ENCODE measurements at regions not wholly inside any gene's neighbourhood (a gene's known extent, or its start where the extent isn't known, plus 50 kb on each side); places are given as distances from the start of the nearest gene placed in this dataset.

GRCh38 chr1:68615312-68615711, 118.4 kb upstream of the DEPDC1 start:
- Histone ChIP-seq H3K4me3 (ENCODE audit: low read depth, low read length, poor library complexity, severe bottlenecking) (no peak overlapping the region), H3F3A (ENCODE audit: insufficient read depth, low read length) (no peaks in the 10 kb centered on the region), H3K36me3 (ENCODE audit: insufficient read depth, low read length) (no peaks in the 10 kb centered on the region), H3K9me2 (ENCODE audit: low read depth, low read length) (no peaks in the 10 kb centered on the region), H3K4me2 (ENCODE audit: low read length) (no peak overlapping the region), H3K27me3 (ENCODE audit: insufficient read depth, low read length) (no peaks in the 10 kb centered on the region), H3K79me2 (ENCODE audit: insufficient read depth, low read length) (no peaks in the 10 kb centered on the region), H3K9ac (ENCODE audit: low read length) (no peak overlapping the region), H2AFZ (ENCODE audit: low read length) (no peak overlapping the region), H3K4me1 (ENCODE audit: insufficient read depth, low read length, severe bottlenecking) (no peaks in the 10 kb centered on the region), H3K9me3 (ENCODE audit: low read length) (no peaks in the 10 kb centered on the region), H4K20me1 (ENCODE audit: insufficient read depth, low read length) (no peaks in the 10 kb centered on the region), H3K27ac (ENCODE audit: low read depth, low read length, poor library complexity, severe bottlenecking) (no peak overlapping the region)
- TF ChIP-seq EZH2 (IDR thresholded peaks at IDR 0.05; ENCODE audit: borderline replicate concordance, low read length) = no peak
- no peak for TF ChIP-seq CTCF (IDR thresholded peaks at IDR 0.05; ENCODE audit: low read length)

- TF ChIP-seq CTCF (IDR thresholded peaks at IDR 0.05; ENCODE audit: low read length) (no peak), EZH2 (IDR thresholded peaks at IDR 0.05; ENCODE audit: borderline replicate concordance, low read length) (no peak)
- no peak overlapping the region for H3K4me3 ChIP-seq (ENCODE audit: low read depth, low read length, poor library complexity, severe bottlenecking)
- no peaks in the 10 kb centered on the region for H3F3A ChIP-seq (ENCODE audit: insufficient read depth, low read length)
- no peak overlapping the region for H3K27ac ChIP-seq (ENCODE audit: low read depth, low read length, poor library complexity, severe bottlenecking)
- H4K20me1 ChIP-seq (ENCODE audit: insufficient read depth, low read length) = no peaks in the 10 kb centered on the region
- 0 out of 2 replicates have a peak, but pooled peaks cover 5% of the 10 kb centered on the region for H3K9me3 ChIP-seq (ENCODE audit: low read length)
- no peaks in the 10 kb centered on the region for H3K27me3 ChIP-seq (ENCODE audit: insufficient read depth, low read length)
- H3K36me3 ChIP-seq (ENCODE audit: insufficient read depth, low read length) = no peaks in the 10 kb centered on the region
- H2AFZ ChIP-seq (ENCODE audit: low read length) = no peak overlapping the region
- H3K9me2 ChIP-seq (ENCODE audit: low read depth, low read length) = no peaks in the 10 kb centered on the region
- no peaks in the 10 kb centered on the region for H3K4me1 ChIP-seq (ENCODE audit: insufficient read depth, low read length, severe bottlenecking)
- H3K4me2 ChIP-seq (ENCODE audit: low read length) = no peak overlapping the region
- H3K9ac ChIP-seq (ENCODE audit: low read length) = no peak overlapping the region
- H3K79me2 ChIP-seq (ENCODE audit: insufficient read depth, low read length) = no peaks in the 10 kb centered on the region
These were observed 121.1 kb upstream of the DEPDC1 start for GRCh38 chr1:68617942-68618341.

DNA sequence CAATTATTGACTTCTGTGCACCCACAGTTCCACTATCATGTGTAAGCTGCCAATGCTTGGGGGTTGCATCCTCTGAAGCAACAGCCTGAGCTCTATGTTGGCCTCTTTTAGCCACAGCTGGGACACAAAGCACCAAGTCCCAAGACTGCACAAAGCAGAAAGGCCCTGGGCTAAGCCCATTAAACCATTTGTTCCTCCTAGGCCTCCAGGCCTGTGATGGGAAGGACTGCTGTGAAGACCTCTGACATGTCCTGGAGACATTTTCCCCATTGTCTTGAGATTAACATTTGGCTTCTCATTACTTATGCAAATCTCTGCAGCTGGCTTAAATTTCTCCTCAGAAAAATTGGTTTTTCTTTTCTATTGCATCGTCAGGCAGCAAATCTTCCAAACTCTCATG, 123.7 kb upstream of the DEPDC1 start:
- TF ChIP-seq CTCF (IDR thresholded peaks at IDR 0.05; ENCODE audit: low read length) = no peak
- no peak for TF ChIP-seq EZH2 (IDR thresholded peaks at IDR 0.05; ENCODE audit: borderline replicate concordance, low read length)
- 0 out of 2 replicates have a peak, but pooled peaks cover 5% of the 10 kb centered on the region for H3K9me3 ChIP-seq (ENCODE audit: low read length)
- H3K4me1 ChIP-seq (ENCODE audit: insufficient read depth, low read length, severe bottlenecking) = no peaks in the 10 kb centered on the region
- H3K9me2 ChIP-seq (ENCODE audit: low read depth, low read length) = no peaks in the 10 kb centered on the region
- H2AFZ ChIP-seq (ENCODE audit: low read length) = no peak overlapping the region
- H3K4me2 ChIP-seq (ENCODE audit: low read length) = no peak overlapping the region
- no peak overlapping the region for H3K9ac ChIP-seq (ENCODE audit: low read length)
- no peaks in the 10 kb centered on the region for H3F3A ChIP-seq (ENCODE audit: insufficient read depth, low read length)
- no peak overlapping the region for H3K27ac ChIP-seq (ENCODE audit: low read depth, low read length, poor library complexity, severe bottlenecking)
- no peaks in the 10 kb centered on the region for H3K27me3 ChIP-seq (ENCODE audit: insufficient read depth, low read length)
- no peaks in the 10 kb centered on the region for H3K36me3 ChIP-seq (ENCODE audit: insufficient read depth, low read length)
- no peak overlapping the region for H3K4me3 ChIP-seq (ENCODE audit: low read depth, low read length, poor library complexity, severe bottlenecking)
- H4K20me1 ChIP-seq (ENCODE audit: insufficient read depth, low read length) = no peaks in the 10 kb centered on the region
- H3K79me2 ChIP-seq (ENCODE audit: insufficient read depth, low read length) = no peaks in the 10 kb centered on the region
